GM12865 (cell line): ENCODE measurements at regions not wholly inside any gene's neighbourhood (a gene's known extent, or its start where the extent isn't known, plus 50 kb on each side); places are given as distances from the start of the nearest gene placed in this dataset.
"Not testable (repeated sequence)": the region's sequence is repeated elsewhere in the genome, so short reads cannot be mapped to it uniquely, and the experiment has no call there.

ENCODE experiments used
- DNase-seq: peaks from one replicate; pipeline ENCODE4 v3.0.0; 2010; ENCODE audit warnings: low read depth
- H3K4me3 ChIP-seq: 2 replicates; pipeline ENCODE4 v1.5.1; 2011; ENCODE audit warnings: mild to moderate bottlenecking, low read depth, low read length, control low read depth
- CTCF ChIP-seq: IDR thresholded peaks from 2 replicates; pipeline ENCODE4 v1.5.1; 2011; ENCODE audit warnings: low read length, control low read depth, low read depth, inconsistent platforms; ENCODE audit not compliant: insufficient read depth; ENCODE audit errors: missing control alignments

- H3K4me3 ChIP-seq = no peak overlapping the region
- no peak for DNase-seq
- TF ChIP-seq CTCF = no peak
These were observed 264.7 kb downstream of the SOX9 start for GRCh38 chr17:72385475-72385874.

GRCh38 chr17:72386173-72386572 is 265.4 kb downstream of the SOX9 start:
- DNase-seq, H3K4me3 ChIP-seq: not testable (repeated sequence)

DNA sequence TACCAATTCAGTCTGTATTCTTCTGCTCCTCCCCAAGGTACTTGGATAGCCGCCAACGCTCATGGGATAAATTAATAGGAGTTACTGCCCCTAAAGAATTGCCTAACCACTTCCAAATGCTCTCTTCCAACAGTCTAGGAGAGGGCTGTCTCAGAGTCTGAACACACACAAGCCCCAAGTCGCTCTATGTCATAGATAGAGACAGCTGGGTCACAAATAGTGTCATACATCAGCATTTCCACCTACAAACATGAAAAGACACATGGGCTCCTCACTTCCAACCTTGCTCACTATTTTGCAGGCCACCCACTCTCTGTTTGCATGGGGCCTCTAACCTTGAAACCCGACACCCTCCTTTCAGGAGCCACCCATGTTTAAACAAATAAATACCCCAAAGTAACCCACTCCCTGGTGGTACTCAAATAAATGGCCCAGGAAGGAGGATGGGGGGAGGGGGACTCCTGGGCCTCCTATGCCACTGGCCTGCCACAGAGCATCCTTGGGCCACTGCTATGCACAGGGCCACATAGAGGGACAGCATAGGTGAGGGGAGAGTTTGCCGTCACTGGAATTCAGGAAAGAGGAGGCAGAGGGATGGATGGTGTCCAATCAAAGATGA is 265.9 kb downstream of the SOX9 start:
- no peak for TF ChIP-seq CTCF
- no peak overlapping the region for H3K4me3 ChIP-seq
- DNase-seq = no peak

- H3K4me3 ChIP-seq = no peak overlapping the region
- TF ChIP-seq CTCF = no peak
- DNase-seq = no peak
These were observed 266.7 kb downstream of the SOX9 start for GRCh38 chr17:72387487-72387886.

DNA sequence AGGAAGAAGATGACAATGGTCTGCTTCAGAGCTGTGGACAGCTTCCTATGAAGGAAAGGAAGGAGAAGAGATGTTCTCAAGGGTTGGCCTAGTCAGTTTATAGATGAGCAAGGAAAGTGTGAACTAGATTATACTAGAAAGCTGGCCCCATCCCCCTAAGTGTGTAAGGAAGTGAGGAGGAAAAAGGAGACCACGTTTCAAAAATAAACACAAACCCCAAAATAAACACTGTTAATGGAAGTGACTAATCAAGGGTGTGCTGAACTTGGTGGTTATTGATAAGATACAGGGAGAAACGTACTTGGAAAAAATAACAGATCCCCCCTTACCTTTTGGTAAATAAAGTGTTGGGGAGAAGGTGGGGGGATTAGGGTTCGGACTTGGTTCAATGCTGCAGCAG is 267.1 kb downstream of the SOX9 start:
- no peak for DNase-seq

GRCh38 chr17:72388765-72389473 is 268.1 kb downstream of the SOX9 start:
- peak; percentile 47 for TF ChIP-seq CTCF
- no peak overlapping the region for H3K4me3 ChIP-seq
- DNase-seq = peak; percentile 89

More for the DNA sequence above, 267.1 kb downstream of the SOX9 start:
- no peak for TF ChIP-seq CTCF
- H3K4me3 ChIP-seq = no peak overlapping the region

- peak; percentile 31 for DNase-seq
- no peak overlapping the region for H3K4me3 ChIP-seq
- TF ChIP-seq CTCF = no peak
These were observed 270.1 kb downstream of the SOX9 start for GRCh38 chr17:72390675-72391508.
